AG08395 (cell line): ENCODE measurements at regions not wholly inside any gene's neighbourhood (a gene's known extent, or its start where the extent isn't known, plus 50 kb on each side); places are given as distances from the start of the nearest gene placed in this dataset.

Source experiments
- DNase-seq: peaks from one replicate; pipeline ENCODE4 v3.0.0; 2012; ENCODE audit warnings: mixed read lengths, low spot score

GRCh38 chr15:37873336-37873735, 61.1 kb upstream of the TMCO5A start:
- peak; percentile 14 for DNase-seq

GRCh38 chr15:37876900-37877299, 57.5 kb upstream of the TMCO5A start:
- no peak for DNase-seq

GRCh38 chr15:37877851-37878741, 56.3 kb upstream of the TMCO5A start:
- peak; percentile 49 for DNase-seq

- peak; percentile 67 for DNase-seq
These were observed 54.2 kb upstream of the TMCO5A start for GRCh38 chr15:37880009-37880834.

GRCh38 chr15:37880835-37881153, 53.6 kb upstream of the TMCO5A start:
- DNase-seq: no peak

GRCh38 chr15:37881237-37882013, 53.0 kb upstream of the TMCO5A start:
- no peak for DNase-seq

GRCh38 chr15:37882640-37883039, 51.8 kb upstream of the TMCO5A start:
- DNase-seq: no peak
